ENCODE measurements at regions not wholly inside any gene's neighbourhood (a gene's known extent, or its start where the extent isn't known, plus 50 kb on each side); places are given as distances from the start of the nearest gene placed in this dataset.
"Not testable (repeated sequence)": the region's sequence is repeated elsewhere in the genome, so short reads cannot be mapped to it uniquely, and the experiment has no call there.

GRCh38 chr17:64784353-64785010 lies 122.4 kb upstream of the SMURF2 start:
- DNase-seq, result no peak

GRCh38 chr17:64783556-64784352 lies 121.6 kb upstream of the SMURF2 start:
- no peak for DNase-seq

- no peak for DNase-seq
These were observed 120.9 kb upstream of the SMURF2 start for GRCh38 chr17:64783031-64783461.

GRCh38 chr17:64781810-64782555 lies 119.9 kb upstream of the SMURF2 start:
- DNase-seq, result no peak

- DNase-seq, result peak; percentile 73
These were observed 119.1 kb upstream of the SMURF2 start for GRCh38 chr17:64781014-64781756.

GRCh38 chr17:64780096-64781013 lies 118.2 kb upstream of the SMURF2 start:
- DNase-seq, result peak; percentile 94

- peak; percentile 80 for DNase-seq
These were observed 117.4 kb upstream of the SMURF2 start for GRCh38 chr17:64779376-64780095.

- DNase-seq, result not testable (repeated sequence)
These were observed 116.9 kb upstream of the SMURF2 start for GRCh38 chr17:64779098-64779375.

GRCh38 chr17:64778240-64779097 lies 116.4 kb upstream of the SMURF2 start:
- peak; percentile 92 for DNase-seq

DNA sequence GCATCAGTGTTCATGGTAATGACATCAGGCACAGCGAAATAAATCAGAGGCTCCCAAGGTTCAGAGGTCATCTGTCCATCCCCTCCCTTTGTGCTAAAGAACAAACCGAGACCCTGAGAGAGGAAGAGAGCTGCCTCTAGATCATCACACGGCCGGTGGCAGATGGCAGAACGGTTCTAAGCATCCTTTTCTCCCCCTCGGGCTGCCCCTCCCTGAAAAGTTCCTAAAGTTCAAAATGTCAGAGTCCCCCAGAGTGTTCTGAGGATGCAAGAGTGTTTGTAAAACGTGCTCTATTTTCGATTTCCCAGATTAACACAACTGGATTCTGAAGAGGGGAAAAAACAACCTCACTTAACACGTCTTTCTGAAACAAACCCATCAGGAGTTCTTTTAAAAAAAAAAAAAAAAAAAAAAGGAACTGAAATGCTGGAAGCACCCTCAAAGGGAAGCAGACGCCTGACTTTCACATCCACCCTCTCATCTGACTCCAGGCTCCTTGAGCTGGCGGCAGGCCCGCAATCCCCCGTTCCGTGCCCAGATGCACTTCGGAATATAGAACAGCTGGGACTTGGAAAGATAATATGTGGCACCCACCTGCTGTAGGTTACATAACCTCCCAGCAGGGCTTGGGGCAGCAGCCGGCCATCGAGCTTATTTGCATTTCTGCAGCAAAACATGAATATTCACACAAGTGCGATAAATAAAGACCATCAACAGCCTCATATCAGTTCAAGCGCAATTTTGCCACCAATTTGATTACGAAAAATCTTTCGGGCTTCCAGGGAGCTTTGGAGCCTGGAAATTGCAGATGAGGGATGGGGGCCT lies 115.5 kb upstream of the SMURF2 start:
- DNase-seq, result peak; percentile 80

- DNase-seq, result peak; percentile 87
These were observed 114.8 kb upstream of the SMURF2 start for GRCh38 chr17:64776720-64777414.

DNA sequence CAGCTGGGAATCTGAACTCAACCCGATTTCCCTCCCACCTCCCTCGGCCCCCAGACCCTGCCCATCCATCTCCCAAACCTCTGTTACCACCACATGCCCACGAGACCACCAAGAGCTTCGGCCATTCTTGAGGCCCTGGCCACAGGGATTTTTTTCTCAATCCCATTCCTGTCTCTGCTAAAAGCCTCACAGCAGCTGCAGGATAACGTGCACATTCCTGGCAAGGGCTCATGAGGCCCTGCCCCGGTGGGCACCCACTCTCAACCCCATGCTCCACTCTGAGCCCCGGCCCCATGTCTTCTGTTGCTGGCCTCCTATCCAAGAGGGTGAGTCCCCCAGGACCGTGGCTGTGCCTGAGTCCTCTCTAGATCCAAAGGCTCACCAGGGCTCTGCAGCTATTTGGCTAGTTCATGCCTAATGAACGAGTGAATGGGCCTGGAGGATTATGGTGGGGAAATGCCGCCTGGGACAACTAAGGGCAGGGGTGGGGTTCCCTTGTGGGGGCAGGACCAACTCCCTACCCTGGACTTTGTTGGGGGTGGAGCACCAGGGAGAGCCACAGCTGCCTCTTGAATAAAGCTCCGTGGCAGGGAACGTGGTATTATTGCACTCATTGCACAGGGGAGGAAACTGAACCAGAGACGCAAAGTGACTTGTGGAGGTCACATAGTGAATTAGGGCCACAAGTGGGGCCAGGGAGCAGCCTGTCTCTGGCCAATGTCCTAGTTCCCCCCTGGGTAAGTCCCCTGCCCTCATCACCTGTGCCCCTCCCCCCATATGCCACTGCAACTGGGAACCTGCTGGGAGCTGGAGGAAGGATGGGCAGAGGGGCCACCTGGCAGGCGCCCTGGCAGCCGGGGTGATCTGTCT lies 113.8 kb upstream of the SMURF2 start:
- DNase-seq, result no peak

DNA sequence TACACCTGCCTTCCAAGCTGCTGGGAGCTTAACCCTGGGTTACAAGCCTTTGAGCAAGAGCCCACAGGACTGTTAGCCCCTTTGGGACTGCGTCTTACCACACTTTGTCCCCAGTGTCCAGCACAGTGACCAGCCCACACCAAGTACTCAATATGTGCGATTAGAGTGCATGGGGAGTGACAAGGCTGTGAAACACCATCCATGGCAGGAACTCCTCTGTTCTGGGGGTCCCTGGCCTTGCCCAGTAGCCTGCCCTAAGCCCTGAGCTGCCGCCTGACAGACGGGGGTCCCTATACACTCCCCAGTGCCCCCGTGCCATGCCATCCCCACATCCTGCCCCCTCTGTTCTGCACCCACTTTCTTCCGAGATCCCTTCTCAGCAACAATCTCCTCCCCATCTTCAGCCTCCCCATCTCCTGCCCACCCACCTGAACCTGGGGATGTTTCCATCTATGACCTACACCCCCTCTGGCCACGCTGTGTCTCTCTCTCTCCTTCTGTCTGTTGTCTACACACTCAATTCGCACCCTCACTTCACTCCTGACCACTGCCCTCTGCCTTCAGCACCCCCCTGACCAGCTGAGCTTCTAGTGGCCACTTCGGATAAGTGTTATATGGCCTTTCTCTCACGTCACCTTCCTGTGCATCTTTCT lies 112.9 kb upstream of the SMURF2 start:
- DNase-seq, result no peak

GRCh38 chr17:64773836-64774761 lies 112.0 kb upstream of the SMURF2 start:
- DNase-seq, result peak; percentile 93

- no peak for DNase-seq
These were observed 111.3 kb upstream of the SMURF2 start for GRCh38 chr17:64773386-64773835.

DNA sequence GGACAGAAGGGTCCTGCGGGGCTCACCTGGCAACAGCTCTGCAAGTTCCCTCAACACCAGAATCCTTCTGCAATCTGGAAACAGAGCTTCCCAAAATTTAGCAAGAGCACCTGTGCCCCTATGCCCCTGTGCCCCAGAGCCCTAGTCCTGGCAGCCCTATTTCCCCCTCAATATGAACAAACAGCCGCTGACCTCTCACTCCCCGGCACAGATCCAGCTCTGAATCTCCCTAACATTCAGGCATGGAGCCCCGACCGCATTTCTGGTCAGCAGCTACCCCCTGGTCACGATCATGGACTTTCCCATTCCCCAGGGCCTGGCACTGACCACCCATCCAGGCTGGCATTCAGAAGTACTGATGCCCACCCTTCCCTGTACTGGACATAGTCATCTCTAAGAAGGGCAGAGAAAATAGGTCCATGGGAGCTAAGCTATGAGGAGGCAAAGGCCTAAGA lies 110.8 kb upstream of the SMURF2 start:
- no peak for DNase-seq
